Astrocyte (in vitro differentiated cells and primary cell): ENCODE measurements at regions not wholly inside any gene's neighbourhood (a gene's known extent, or its start where the extent isn't known, plus 50 kb on each side); places are given as distances from the start of the nearest gene placed in this dataset.

ENCODE experiments used
- DNase-seq: peaks from one replicate; pipeline ENCODE4 v3.0.0-alpha.2; 2010; ENCODE audit warnings: low read depth
- FAIRE-seq: peaks from 2 replicates; lab custom pipeline; 2011; peaks lifted over from hg19 to GRCh38; lab: Jason Lieb, UNC
- H2AFZ ChIP-seq: 2 replicates; pipeline ENCODE4 v1.6.0; 2012; ENCODE audit warnings: low read depth, low read length, inconsistent platforms
- H3K27ac ChIP-seq: 2 replicates; pipeline ENCODE4 v1.5.1; 2011; ENCODE audit warnings: low read depth, low read length, inconsistent platforms
- H3K27me3 ChIP-seq: 2 replicates; pipeline ENCODE4 v1.6.0; 2011; ENCODE audit warnings: low read length, inconsistent platforms; ENCODE audit not compliant: insufficient read depth
- H3K36me3 ChIP-seq: 2 replicates; pipeline ENCODE4 v1.5.1; 2011; ENCODE audit warnings: low read length, inconsistent platforms; ENCODE audit not compliant: insufficient read depth
- H3K4me1 ChIP-seq: 2 replicates; pipeline ENCODE4 v1.5.1; 2011; ENCODE audit warnings: low read length, inconsistent platforms; ENCODE audit not compliant: insufficient read depth
- H3K4me2 ChIP-seq: 2 replicates; pipeline ENCODE4 v1.6.0; 2012; ENCODE audit warnings: low read length, inconsistent platforms
- H3K4me3 ChIP-seq: 2 replicates; pipeline ENCODE4 v1.5.1; 2011; ENCODE audit warnings: low read depth, mild to moderate bottlenecking, low read length, inconsistent platforms; ENCODE audit not compliant: insufficient read depth
- H3K79me2 ChIP-seq: 2 replicates; pipeline ENCODE4 v1.6.0; 2012; ENCODE audit warnings: mild to moderate bottlenecking, low read length, inconsistent platforms; ENCODE audit not compliant: insufficient read depth
- H3K9ac ChIP-seq: 2 replicates; pipeline ENCODE4 v1.6.0; 2012; ENCODE audit warnings: mild to moderate bottlenecking, low read length, inconsistent platforms
- H3K9me3 ChIP-seq: 2 replicates; pipeline ENCODE4 v1.5.1; 2012; ENCODE audit warnings: low read depth, mild to moderate bottlenecking, low read length, inconsistent platforms; ENCODE audit not compliant: insufficient read depth
- H4K20me1 ChIP-seq: 2 replicates; pipeline ENCODE4 v1.6.0; 2012; ENCODE audit warnings: low read length, inconsistent platforms; ENCODE audit not compliant: insufficient read depth
- H3K27ac Mint-ChIP-seq: one replicate; pipeline ENCODE4 v1.8.0; 2021; ENCODE audit warnings: mild to moderate bottlenecking, mixed read lengths; ENCODE audit not compliant: unreplicated experiment
- H3K27me3 Mint-ChIP-seq: one replicate; pipeline ENCODE4 v1.8.0; 2021; ENCODE audit warnings: low read depth, mixed read lengths; ENCODE audit not compliant: unreplicated experiment
- H3K36me3 Mint-ChIP-seq: one replicate; pipeline ENCODE4 v1.8.0; 2021; ENCODE audit warnings: low read depth, mixed read lengths; ENCODE audit not compliant: unreplicated experiment
- H3K4me1 Mint-ChIP-seq: one replicate; pipeline ENCODE4 v1.8.0; 2021; ENCODE audit warnings: low read depth, mixed read lengths; ENCODE audit not compliant: unreplicated experiment
- H3K4me3 Mint-ChIP-seq: one replicate; pipeline ENCODE4 v1.8.0; 2021; ENCODE audit warnings: mild to moderate bottlenecking, moderate library complexity, mixed read lengths; ENCODE audit not compliant: unreplicated experiment
- H3K9me3 Mint-ChIP-seq: one replicate; pipeline ENCODE4 v1.8.0; 2021; ENCODE audit warnings: mild to moderate bottlenecking, mixed read lengths; ENCODE audit not compliant: unreplicated experiment
- EZH2 ChIP-seq: IDR thresholded peaks from 2 replicates; pipeline ENCODE4 v1.6.1; 2012; ENCODE audit warnings: mild to moderate bottlenecking, low read length, inconsistent platforms; ENCODE audit not compliant: insufficient read depth
- TF ChIP-seq, protein P1 (sequence below): IDR thresholded peaks from 2 replicates; pipeline ENCODE4 v1.5.1; 2011; ENCODE audit warnings: low read depth, mild to moderate bottlenecking, inconsistent platforms, low read length, moderate library complexity; ENCODE audit not compliant: insufficient read depth

GRCh38 chr1:86296305-86297205 is 99.6 kb downstream of the ODF2L start:
- no peaks in the 10 kb centered on the region for H3K27me3 Mint-ChIP-seq

GRCh38 chr1:86289746-86290145 is 106.4 kb downstream of the ODF2L start:
- no peak for FAIRE-seq
- H4K20me1 ChIP-seq, result no peaks in the 10 kb centered on the region
- H3K36me3 Mint-ChIP-seq, result no peaks in the 10 kb centered on the region
- H3K79me2 ChIP-seq, result no peaks in the 10 kb centered on the region
- no peaks in the 10 kb centered on the region for H3K27me3 Mint-ChIP-seq
- H3K4me3 ChIP-seq, result no peak overlapping the region
- no peaks in the 10 kb centered on the region for H3K4me1 Mint-ChIP-seq
- H3K9me3 ChIP-seq, result no peaks in the 10 kb centered on the region
- no peak overlapping the region for H3K4me3 Mint-ChIP-seq
- no peaks in the 10 kb centered on the region for H3K36me3 ChIP-seq
- H3K4me2 ChIP-seq, result no peak overlapping the region
- H2AFZ ChIP-seq, result no peak overlapping the region
- H3K27me3 ChIP-seq, result no peaks in the 10 kb centered on the region
- H3K27ac Mint-ChIP-seq, result no peak overlapping the region
- no peak overlapping the region for H3K27ac ChIP-seq
- DNase-seq, result no peak
- peaks cover 2% of the 10 kb centered on the region for H3K9me3 Mint-ChIP-seq
- TF ChIP-seq, protein P1, sequence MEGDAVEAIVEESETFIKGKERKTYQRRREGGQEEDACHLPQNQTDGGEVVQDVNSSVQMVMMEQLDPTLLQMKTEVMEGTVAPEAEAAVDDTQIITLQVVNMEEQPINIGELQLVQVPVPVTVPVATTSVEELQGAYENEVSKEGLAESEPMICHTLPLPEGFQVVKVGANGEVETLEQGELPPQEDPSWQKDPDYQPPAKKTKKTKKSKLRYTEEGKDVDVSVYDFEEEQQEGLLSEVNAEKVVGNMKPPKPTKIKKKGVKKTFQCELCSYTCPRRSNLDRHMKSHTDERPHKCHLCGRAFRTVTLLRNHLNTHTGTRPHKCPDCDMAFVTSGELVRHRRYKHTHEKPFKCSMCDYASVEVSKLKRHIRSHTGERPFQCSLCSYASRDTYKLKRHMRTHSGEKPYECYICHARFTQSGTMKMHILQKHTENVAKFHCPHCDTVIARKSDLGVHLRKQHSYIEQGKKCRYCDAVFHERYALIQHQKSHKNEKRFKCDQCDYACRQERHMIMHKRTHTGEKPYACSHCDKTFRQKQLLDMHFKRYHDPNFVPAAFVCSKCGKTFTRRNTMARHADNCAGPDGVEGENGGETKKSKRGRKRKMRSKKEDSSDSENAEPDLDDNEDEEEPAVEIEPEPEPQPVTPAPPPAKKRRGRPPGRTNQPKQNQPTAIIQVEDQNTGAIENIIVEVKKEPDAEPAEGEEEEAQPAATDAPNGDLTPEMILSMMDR, result no peak
- no peak for TF ChIP-seq EZH2
- no peaks in the 10 kb centered on the region for H3K4me1 ChIP-seq
- no peak overlapping the region for H3K9ac ChIP-seq

More at GRCh38 chr1:86296305-86297205, 99.6 kb downstream of the ODF2L start:
- FAIRE-seq, result no peak
- H3K4me1 ChIP-seq, result no peaks in the 10 kb centered on the region
- H3K4me2 ChIP-seq, result no peak overlapping the region
- no peak overlapping the region for H3K4me3 ChIP-seq
- no peak overlapping the region for H2AFZ ChIP-seq
- H4K20me1 ChIP-seq, result no peaks in the 10 kb centered on the region
- H3K27ac ChIP-seq, result no peak overlapping the region
- no peaks in the 10 kb centered on the region for H3K79me2 ChIP-seq
- no peaks in the 10 kb centered on the region for H3K27me3 ChIP-seq
- no peak for TF ChIP-seq EZH2
- TF ChIP-seq, protein P1, result no peak
- H3K36me3 Mint-ChIP-seq, result no peaks in the 10 kb centered on the region
- H3K36me3 ChIP-seq, result no peaks in the 10 kb centered on the region
- H3K9me3 Mint-ChIP-seq, result no peaks in the 10 kb centered on the region
- DNase-seq, result no peak
- no peak overlapping the region for H3K4me3 Mint-ChIP-seq
- H3K27ac Mint-ChIP-seq, result no peak overlapping the region
- no peaks in the 10 kb centered on the region for H3K9me3 ChIP-seq
- no peaks in the 10 kb centered on the region for H3K4me1 Mint-ChIP-seq
- no peak overlapping the region for H3K9ac ChIP-seq

- H3K4me3 ChIP-seq, result no peak overlapping the region
- no peak overlapping the region for H3K27ac Mint-ChIP-seq
Measured at GRCh38 chr1:86289161-86289560, 107.0 kb downstream of the ODF2L start.

More at GRCh38 chr1:86289161-86289560, 107.0 kb downstream of the ODF2L start:
- no peaks in the 10 kb centered on the region for H3K4me1 Mint-ChIP-seq
- Histone ChIP-seq H3K79me2 (no peaks in the 10 kb centered on the region), H3K4me1 (no peaks in the 10 kb centered on the region), H3K27me3 (no peaks in the 10 kb centered on the region), H3K9me3 (no peaks in the 10 kb centered on the region), H4K20me1 (no peaks in the 10 kb centered on the region), H2AFZ (no peak overlapping the region), H3K9ac (no peak overlapping the region), H3K27ac (no peak overlapping the region), H3K36me3 (no peaks in the 10 kb centered on the region), H3K4me2 (no peak overlapping the region)
- TF ChIP-seq, protein P1, result no peak
- no peak for TF ChIP-seq EZH2
- DNase-seq (no peak), FAIRE-seq (no peak)
- H3K9me3 Mint-ChIP-seq, result peaks cover 2% of the 10 kb centered on the region
- H3K36me3 Mint-ChIP-seq, result no peaks in the 10 kb centered on the region
- H3K27me3 Mint-ChIP-seq, result no peaks in the 10 kb centered on the region
- H3K4me3 Mint-ChIP-seq, result no peak overlapping the region
